AG04449 (cell line): ENCODE measurements at regions not wholly inside any gene's neighbourhood (a gene's known extent, or its start where the extent isn't known, plus 50 kb on each side); places are given as distances from the start of the nearest gene placed in this dataset.

Experiments used
- CTCF ChIA-PET: fragments of 350-600 bp; formaldehyde crosslinking; extraction: SDS; loops from one replicate; lab custom pipeline; 2021; ENCODE audit warnings: antibody characterized with exemption; lab: Yijun Ruan, JAX
- POLR2A ChIA-PET: fragments of 400-600, 350-600 bp; formaldehyde crosslinking; extraction: SDS; loops from one replicate; lab custom pipeline; 2020; ENCODE audit warnings: antibody characterized with exemption, inconsistent platforms; lab: Yijun Ruan, JAX
- DNase-seq: peaks from one replicate; pipeline ENCODE4 v3.0.0-alpha.2; 2010; ENCODE audit warnings: low read depth, low spot score
- H3K4me3 ChIP-seq: 2 replicates; pipeline ENCODE4 v1.5.1; 2011; ENCODE audit warnings: low read depth, mild to moderate bottlenecking, control low read depth, low read length
- TF ChIP-seq, protein P1 (sequence below): IDR thresholded peaks from one replicate; pipeline ENCODE4 v1.5.1; 2011; ENCODE audit warnings: mild to moderate bottlenecking, moderate library complexity, low read length, control low read depth, inconsistent platforms; ENCODE audit not compliant: insufficient read depth; ENCODE audit errors: missing control alignments

DNA sequence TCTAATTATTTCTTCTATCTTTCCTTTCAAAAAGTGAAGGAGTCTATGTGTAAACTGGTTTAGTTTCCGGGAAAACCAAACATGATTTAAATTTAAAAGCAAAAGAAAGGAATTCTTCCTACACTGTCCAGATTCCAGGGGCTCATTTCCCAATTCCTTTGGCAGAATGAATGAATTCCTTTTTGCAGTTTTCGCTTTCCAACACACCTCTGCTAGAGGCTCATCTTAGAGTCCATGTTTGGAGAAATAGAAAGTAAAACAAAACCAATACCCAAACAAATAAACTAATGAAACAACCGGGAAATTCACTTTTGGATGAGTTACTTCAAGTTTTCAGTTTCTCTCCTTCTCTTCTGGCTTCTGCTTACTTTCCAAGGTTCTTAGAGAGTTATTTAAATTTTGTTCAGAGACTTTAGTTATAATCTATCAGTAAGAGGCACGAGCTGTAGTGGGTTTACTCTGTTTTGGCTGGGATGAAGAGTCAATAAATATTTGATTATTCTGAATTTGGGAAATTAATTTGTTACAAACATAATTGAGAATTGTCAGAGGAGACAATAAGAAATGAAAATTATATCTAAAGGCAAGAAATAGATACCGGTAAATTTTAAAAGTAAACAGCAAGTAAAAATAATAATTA is 365.0 kb upstream of the CDH9 start:
- TF ChIP-seq, protein P1, sequence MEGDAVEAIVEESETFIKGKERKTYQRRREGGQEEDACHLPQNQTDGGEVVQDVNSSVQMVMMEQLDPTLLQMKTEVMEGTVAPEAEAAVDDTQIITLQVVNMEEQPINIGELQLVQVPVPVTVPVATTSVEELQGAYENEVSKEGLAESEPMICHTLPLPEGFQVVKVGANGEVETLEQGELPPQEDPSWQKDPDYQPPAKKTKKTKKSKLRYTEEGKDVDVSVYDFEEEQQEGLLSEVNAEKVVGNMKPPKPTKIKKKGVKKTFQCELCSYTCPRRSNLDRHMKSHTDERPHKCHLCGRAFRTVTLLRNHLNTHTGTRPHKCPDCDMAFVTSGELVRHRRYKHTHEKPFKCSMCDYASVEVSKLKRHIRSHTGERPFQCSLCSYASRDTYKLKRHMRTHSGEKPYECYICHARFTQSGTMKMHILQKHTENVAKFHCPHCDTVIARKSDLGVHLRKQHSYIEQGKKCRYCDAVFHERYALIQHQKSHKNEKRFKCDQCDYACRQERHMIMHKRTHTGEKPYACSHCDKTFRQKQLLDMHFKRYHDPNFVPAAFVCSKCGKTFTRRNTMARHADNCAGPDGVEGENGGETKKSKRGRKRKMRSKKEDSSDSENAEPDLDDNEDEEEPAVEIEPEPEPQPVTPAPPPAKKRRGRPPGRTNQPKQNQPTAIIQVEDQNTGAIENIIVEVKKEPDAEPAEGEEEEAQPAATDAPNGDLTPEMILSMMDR, result no peak
- POLR2A ChIA-PET, result no interaction called here
- no peak overlapping the region for H3K4me3 ChIP-seq
- CTCF ChIA-PET, result no interaction called here
- DNase-seq, result no peak

DNA sequence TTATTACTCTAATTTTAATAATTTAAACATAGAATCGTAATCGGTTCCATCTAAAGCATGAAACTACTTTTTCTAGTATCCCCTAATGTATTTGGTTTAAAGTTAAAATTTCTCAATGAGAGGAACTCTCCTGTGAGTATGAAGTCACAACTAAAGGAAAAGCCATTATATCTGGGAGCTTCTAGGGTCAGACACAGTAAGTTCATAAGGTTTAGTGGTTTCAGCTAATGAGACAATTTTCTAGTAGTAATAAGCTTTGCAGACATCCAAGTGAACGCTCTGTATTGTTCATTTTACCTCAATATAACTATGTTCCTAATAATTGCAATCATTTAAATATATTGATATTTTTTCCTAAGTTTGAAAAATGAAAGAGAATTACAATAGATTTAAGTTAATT is 364.4 kb upstream of the CDH9 start:
- ChIA-PET CTCF (no interaction called here), POLR2A (no interaction called here)
- TF ChIP-seq, protein P1, result no peak
- DNase-seq, result no peak
- no peak overlapping the region for H3K4me3 ChIP-seq

DNA sequence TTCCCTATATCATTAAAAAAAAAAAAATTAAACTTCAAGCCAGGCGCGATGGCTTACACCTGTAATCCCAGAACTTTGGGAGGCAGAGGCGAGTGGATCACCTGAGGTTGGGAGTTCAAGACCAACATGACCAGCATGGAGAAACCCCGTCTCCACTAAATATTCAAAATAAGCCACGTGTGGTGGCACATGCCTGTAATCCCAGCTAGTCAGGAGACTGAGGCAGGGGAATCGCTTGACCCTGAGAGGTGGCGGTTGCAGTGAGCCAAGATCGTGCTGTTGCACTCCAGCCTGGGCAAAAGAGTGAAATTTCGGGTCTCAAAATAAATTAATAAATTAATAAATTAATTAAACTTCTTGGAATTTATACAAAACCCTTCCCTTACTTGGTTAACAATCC is 358.6 kb upstream of the CDH9 start:
- ChIA-PET POLR2A (no interaction called here), CTCF (no interaction called here)
- TF ChIP-seq, protein P1, result no peak
- H3K4me3 ChIP-seq, result no peak overlapping the region
- DNase-seq, result no peak

DNA sequence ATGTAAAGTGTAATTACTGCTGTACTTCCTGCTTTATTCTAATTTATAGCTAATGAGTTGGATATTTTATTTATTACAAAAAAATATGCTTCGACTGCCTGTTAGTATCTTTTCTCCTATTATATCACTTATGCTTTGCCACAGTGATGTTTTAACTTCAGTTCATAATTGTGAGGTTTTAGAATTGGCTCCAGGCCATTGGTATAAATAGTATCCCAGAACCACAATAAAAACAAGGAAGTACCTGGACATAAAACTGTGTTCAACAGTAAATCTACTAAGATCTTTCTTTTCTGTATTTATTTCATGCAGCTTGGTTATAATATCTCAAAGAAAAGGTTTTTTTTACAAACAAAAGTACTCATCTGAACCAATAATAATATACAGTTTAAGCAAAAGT is 354.3 kb upstream of the CDH9 start:
- POLR2A ChIA-PET, result no interaction called here
- H3K4me3 ChIP-seq, result no peak overlapping the region
- no peak for DNase-seq
- TF ChIP-seq, protein P1, result no peak
- CTCF ChIA-PET, result no interaction called here

DNA sequence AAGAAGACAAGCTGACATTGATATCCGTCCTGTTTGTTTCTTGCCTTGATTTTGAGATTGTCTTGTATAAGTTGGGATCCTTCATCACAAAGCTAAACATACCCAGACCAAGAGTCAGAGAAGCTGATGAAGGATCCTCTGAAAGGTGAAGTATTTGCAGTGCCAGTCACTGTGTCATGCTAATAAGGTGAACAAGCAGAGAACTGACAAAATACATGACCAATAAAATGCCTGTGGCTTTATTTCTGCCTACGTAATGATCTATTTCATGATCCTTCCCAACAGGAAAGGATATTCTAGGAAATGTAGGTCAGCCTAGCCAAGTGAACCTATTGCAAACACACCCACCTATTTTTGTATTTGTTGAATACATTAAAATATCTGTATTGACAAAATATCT is 351.3 kb upstream of the CDH9 start:
- ChIA-PET POLR2A (no interaction called here), CTCF (no interaction called here)
- DNase-seq, result no peak
- TF ChIP-seq, protein P1, result no peak
- no peak overlapping the region for H3K4me3 ChIP-seq

DNA sequence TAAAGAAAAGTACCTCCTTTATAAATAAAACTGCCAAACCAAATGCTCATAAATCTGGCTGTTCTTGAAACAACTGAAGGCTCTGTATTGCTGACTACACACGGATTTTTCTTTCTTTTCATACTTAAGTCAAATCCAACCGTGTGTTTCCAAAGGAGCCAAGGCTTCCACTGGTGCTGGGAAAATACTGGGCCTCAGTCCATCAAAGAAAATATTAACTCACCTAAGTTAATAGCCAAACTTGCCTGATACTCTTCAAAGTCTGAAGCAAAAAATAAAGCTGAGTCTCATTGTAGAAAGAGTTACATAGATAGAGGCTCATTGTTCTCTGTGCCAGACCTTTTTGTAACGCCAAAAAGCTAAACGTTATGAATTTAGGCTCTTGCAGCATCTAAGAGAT is 350.4 kb upstream of the CDH9 start:
- DNase-seq, result no peak
- no peak overlapping the region for H3K4me3 ChIP-seq
- ChIA-PET CTCF (no interaction called here), POLR2A (no interaction called here)
- TF ChIP-seq, protein P1, result no peak
